CD14-positive monocyte (primary cell): ENCODE measurements at regions not wholly inside any gene's neighbourhood (a gene's known extent, or its start where the extent isn't known, plus 50 kb on each side); places are given as distances from the start of the nearest gene placed in this dataset.

Source experiments
- DNase-seq, 3 donors: peaks; one replicate each; pipeline ENCODE4 v3.0.0-alpha.2; 2011 to 2022
- H2AFZ ChIP-seq: 2 replicates; pipeline ENCODE4 v1.6.0; 2012; ENCODE audit warnings: mild to moderate bottlenecking, low read depth, low read length, inconsistent platforms; ENCODE audit not compliant: insufficient read depth, poor library complexity, severe bottlenecking
- H3K27ac ChIP-seq, 2 donors: 1 replicate in 1 of 2; 2 replicates in 1 of 2; pipeline ENCODE4 v1.5.1; 2012 to 2013; ENCODE audit warnings: low read length in 2 of 2, control low read depth in 1 of 2, inconsistent platforms in 1 of 2, low read depth in 1 of 2, mild to moderate bottlenecking in 1 of 2
- H3K27me3 ChIP-seq, 2 donors: one replicate each; pipeline versions ENCODE4 v1.6.0 to v1.6.1; 2011 to 2013; ENCODE audit warnings: low read length in 2 of 2; ENCODE audit not compliant: control insufficient read depth in 2 of 2, insufficient read depth in 2 of 2
- H3K36me3 ChIP-seq, 2 donors: replicated peaks in 1 of 2; 1 replicate in 1 of 2; 2 replicates in 1 of 2; pipeline versions ENCODE4 v1.5.1 to v1.6.1; 2012 to 2013; ENCODE audit warnings: low read length in 2 of 2, control low read depth in 1 of 2, inconsistent platforms in 1 of 2, mild to moderate bottlenecking in 1 of 2; ENCODE audit not compliant: insufficient read depth in 2 of 2, control insufficient read depth in 1 of 2
- H3K4me1 ChIP-seq, 2 donors: 1 replicate in 1 of 2; 2 replicates in 1 of 2; pipeline versions ENCODE4 v1.5.1 to v1.6.1; 2012 to 2013; ENCODE audit warnings: low read length in 2 of 2, control low read depth in 1 of 2, inconsistent platforms in 1 of 2, mild to moderate bottlenecking in 1 of 2, moderate library complexity in 1 of 2; ENCODE audit not compliant: insufficient read depth in 2 of 2, control insufficient read depth in 1 of 2
- H3K4me2 ChIP-seq: replicated peaks from 2 replicates; pipeline ENCODE3; 2012; ENCODE audit warnings: low read length, moderate library complexity, mild to moderate bottlenecking; ENCODE audit not compliant: poor library complexity, severe bottlenecking; ENCODE audit errors: extremely low read depth
- H3K4me3 ChIP-seq, 3 experiments: fragments of 200-600 bp in 1 of 3; sonication (generic) in 1 of 3; replicated peaks in 1 of 3; 1 replicate in 2 of 3; 2 replicates in 1 of 3; pipeline ENCODE4 v1.5.1; 2011 to 2013; ENCODE audit warnings: low read length in 3 of 3, mild to moderate bottlenecking in 3 of 3, control low read depth in 2 of 3, low read depth in 2 of 3, inconsistent platforms in 1 of 3, moderate library complexity in 1 of 3
- H3K79me2 ChIP-seq: 2 replicates; pipeline ENCODE4 v1.6.0; 2012; ENCODE audit warnings: mild to moderate bottlenecking, control low read depth, inconsistent platforms, low read length, moderate library complexity; ENCODE audit not compliant: insufficient read depth
- H3K9ac ChIP-seq: 2 replicates; pipeline ENCODE4 v1.6.0; 2017; ENCODE audit warnings: low read length, mild to moderate bottlenecking; ENCODE audit not compliant: insufficient read depth, poor library complexity, severe bottlenecking
- H3K9me3 ChIP-seq, 2 donors: replicated peaks in 1 of 2; 1 replicate in 1 of 2; 2 replicates in 1 of 2; pipeline versions ENCODE4 v1.5.1 to v1.6.1; 2012 to 2013; ENCODE audit warnings: low read length in 2 of 2, control low read depth in 1 of 2; ENCODE audit not compliant: control insufficient read depth in 1 of 2, insufficient read depth in 1 of 2
- H4K20me1 ChIP-seq: 2 replicates; pipeline ENCODE4 v1.6.0; 2012; ENCODE audit warnings: mild to moderate bottlenecking, low read length, control low read depth, moderate library complexity; ENCODE audit not compliant: insufficient read depth
- H3K27ac Mint-ChIP-seq, 7 donors: one replicate each; pipeline ENCODE4 v1.8.0; 2020; ENCODE audit warnings: mild to moderate bottlenecking in 7 of 7, mixed read lengths in 7 of 7, moderate library complexity in 6 of 7, inconsistent platforms in 2 of 7
- H3K27me3 Mint-ChIP-seq, 3 donors: one replicate each; pipeline ENCODE4 v1.8.0; 2021 to 2022; ENCODE audit warnings: low read depth in 3 of 3, mild to moderate bottlenecking in 3 of 3, mixed read lengths in 3 of 3, moderate library complexity in 3 of 3, inconsistent platforms in 1 of 3
- H3K36me3 Mint-ChIP-seq, 2 donors: one replicate each; pipeline ENCODE4 v1.8.0; 2020; ENCODE audit warnings: mixed read lengths in 2 of 2, inconsistent platforms in 1 of 2, mild to moderate bottlenecking in 1 of 2
- H3K4me1 Mint-ChIP-seq: one replicate; pipeline ENCODE4 v1.8.0; 2020; ENCODE audit warnings: mild to moderate bottlenecking, mixed read lengths
- H3K4me3 Mint-ChIP-seq, 2 donors: one replicate each; pipeline ENCODE4 v1.8.0; 2020; ENCODE audit warnings: mild to moderate bottlenecking in 2 of 2, mixed read lengths in 2 of 2, moderate library complexity in 1 of 2
- H3K9me3 Mint-ChIP-seq, 7 donors: one replicate each; pipeline ENCODE4 v1.8.0; 2020 to 2022; ENCODE audit warnings: mixed read lengths in 7 of 7, mild to moderate bottlenecking in 6 of 7, moderate library complexity in 6 of 7, inconsistent platforms in 2 of 7
- CTCF ChIP-seq: fragments of 200-600 bp; IDR thresholded peaks from one replicate; pipeline ENCODE4 v1.8.0; 2022; ENCODE audit warnings: antibody characterized with exemption, mild to moderate bottlenecking
- WGBS: methylation state at CpG from one replicate; pipeline ENCODE4 v1.1.5; 2013; ENCODE audit warnings: missing lambda C conversion rate; ENCODE audit not compliant: insufficient coverage; 5-methylcytosine and 5-hydroxymethylcytosine counted together
- intact Hi-C, 2 donors: fragments of 100-400 bp; cut with micrococcal nuclease; formaldehyde crosslinking; loops; one replicate each; pipeline versions ENCODE4 v1.15.0 to v1.15.1; 2023

GRCh38 chr22:27412866-27413445 is 388.6 kb downstream of the MN1 start:
- no peak overlapping the region for H3K4me3 Mint-ChIP-seq
- Histone ChIP-seq H3K36me3 (no peaks in the 10 kb centered on the region), H3K27me3 (peaks cover 2 to 3% of the 10 kb centered on the region in 2 donors), H3K79me2 (no peaks in the 10 kb centered on the region), H3K4me3 (no peak overlapping the region), H3K4me1 (no peaks in the 10 kb centered on the region), H4K20me1 (no peaks in the 10 kb centered on the region), H3K9me3 (no peaks in the 10 kb centered on the region), H3K4me2 (no peak overlapping the region), H3K27ac (no peak overlapping the region), H2AFZ (no peak overlapping the region), H3K9ac (no peak overlapping the region)
- no peak overlapping the region for H3K27ac Mint-ChIP-seq
- DNase-seq: no peak
- no peaks in the 10 kb centered on the region for H3K4me1 Mint-ChIP-seq
- WGBS: 95% methylated on average over 6 of the region's 7 CpGs
- intact Hi-C loops: no loop called here
- H3K36me3 Mint-ChIP-seq: no peaks in the 10 kb centered on the region
- H3K9me3 Mint-ChIP-seq: peaks cover 0 to 1% (median 0%) of the 10 kb centered on the region in 7 donors
- H3K27me3 Mint-ChIP-seq: peaks cover 9 to 15% (median 15%) of the 10 kb centered on the region in 3 donors
- no peak for TF ChIP-seq CTCF

- H3K4me1 Mint-ChIP-seq: no peaks in the 10 kb centered on the region
- H4K20me1 ChIP-seq: no peaks in the 10 kb centered on the region
- H3K36me3 Mint-ChIP-seq: no peaks in the 10 kb centered on the region
- intact Hi-C loops: no loop called here
- H3K79me2 ChIP-seq: no peaks in the 10 kb centered on the region
- peaks cover 2 to 3% of the 10 kb centered on the region in 2 donors for H3K27me3 ChIP-seq
- no peak overlapping the region for H2AFZ ChIP-seq
- no peaks in the 10 kb centered on the region for H3K4me1 ChIP-seq
- DNase-seq: no peak
- H3K27ac Mint-ChIP-seq: no peak overlapping the region
- H3K9ac ChIP-seq: no peak overlapping the region
- H3K4me3 Mint-ChIP-seq: no peak overlapping the region
- no peaks in the 10 kb centered on the region for H3K9me3 Mint-ChIP-seq
- H3K36me3 ChIP-seq: no peaks in the 10 kb centered on the region
- peaks cover 9 to 17% (median 15%) of the 10 kb centered on the region in 3 donors for H3K27me3 Mint-ChIP-seq
- no peak overlapping the region for H3K4me2 ChIP-seq
- no peaks in the 10 kb centered on the region for H3K9me3 ChIP-seq
- 67% methylated on average over 1 of the region's 3 CpGs for WGBS
- H3K4me3 ChIP-seq: no peak overlapping the region
- TF ChIP-seq CTCF: no peak
- no peak overlapping the region for H3K27ac ChIP-seq
Observed at GRCh38 chr22:27413702-27414101, 387.9 kb downstream of the MN1 start.
